ENCODE measurements at regions not wholly inside any gene's neighbourhood (a gene's known extent, or its start where the extent isn't known, plus 50 kb on each side); places are given as distances from the start of the nearest gene placed in this dataset.
"Not testable (repeated sequence)": the region's sequence is repeated elsewhere in the genome, so short reads cannot be mapped to it uniquely, and the experiment has no call there.

DNA sequence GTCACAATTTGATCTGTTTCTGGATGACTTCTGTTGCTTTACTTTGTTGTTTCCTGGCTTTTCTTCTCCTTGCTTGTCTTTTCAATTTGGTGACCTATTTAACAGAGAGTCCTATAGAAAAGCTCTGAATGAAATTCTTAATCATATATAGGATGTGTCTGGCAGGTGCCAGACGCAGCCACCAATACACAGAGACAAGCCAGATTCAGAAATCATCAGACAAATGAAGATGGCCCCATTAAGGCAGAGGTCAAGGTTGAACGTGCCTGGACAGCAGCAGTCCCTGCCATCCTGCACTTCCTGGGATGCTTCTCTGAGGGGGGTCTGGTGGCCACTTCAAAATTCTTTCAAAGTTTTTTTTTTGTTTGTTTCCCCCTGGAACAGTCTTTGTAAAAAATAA is 846.7 kb upstream of the COBL start:
- Histone ChIP-seq H3K9me3 (no peaks in the 10 kb centered on the region), H3K27me3 (no peaks in the 10 kb centered on the region), H3K4me3 (no peak overlapping the region), H3K27ac (no peak overlapping the region), H3K4me1 (no peaks in the 10 kb centered on the region), H3K36me3 (no peaks in the 10 kb centered on the region)
- WGBS, 5 donors, result 56 to 92% (median 75%) methylated on average over 2 of the region's 2 CpGs
- TF ChIP-seq EP300 (IDR thresholded peaks at IDR 0.05) (no peak), POLR2A (IDR thresholded peaks at IDR 0.05) (no peak), POLR2AphosphoS5 (IDR thresholded peaks at IDR 0.05) (no peak)
- TF ChIP-seq, protein P1, sequence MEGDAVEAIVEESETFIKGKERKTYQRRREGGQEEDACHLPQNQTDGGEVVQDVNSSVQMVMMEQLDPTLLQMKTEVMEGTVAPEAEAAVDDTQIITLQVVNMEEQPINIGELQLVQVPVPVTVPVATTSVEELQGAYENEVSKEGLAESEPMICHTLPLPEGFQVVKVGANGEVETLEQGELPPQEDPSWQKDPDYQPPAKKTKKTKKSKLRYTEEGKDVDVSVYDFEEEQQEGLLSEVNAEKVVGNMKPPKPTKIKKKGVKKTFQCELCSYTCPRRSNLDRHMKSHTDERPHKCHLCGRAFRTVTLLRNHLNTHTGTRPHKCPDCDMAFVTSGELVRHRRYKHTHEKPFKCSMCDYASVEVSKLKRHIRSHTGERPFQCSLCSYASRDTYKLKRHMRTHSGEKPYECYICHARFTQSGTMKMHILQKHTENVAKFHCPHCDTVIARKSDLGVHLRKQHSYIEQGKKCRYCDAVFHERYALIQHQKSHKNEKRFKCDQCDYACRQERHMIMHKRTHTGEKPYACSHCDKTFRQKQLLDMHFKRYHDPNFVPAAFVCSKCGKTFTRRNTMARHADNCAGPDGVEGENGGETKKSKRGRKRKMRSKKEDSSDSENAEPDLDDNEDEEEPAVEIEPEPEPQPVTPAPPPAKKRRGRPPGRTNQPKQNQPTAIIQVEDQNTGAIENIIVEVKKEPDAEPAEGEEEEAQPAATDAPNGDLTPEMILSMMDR (IDR thresholded peaks at IDR 0.05), result no peak
- DNase-seq, result no peak
- intact Hi-C loops (cut with DNase I; ENCODE audit: low total_unique reads), result no loop called here

GRCh38 chr7:52161483-52161882 is 844.9 kb upstream of the COBL start:
- no peaks in the 10 kb centered on the region for H3K4me1 ChIP-seq
- no peaks in the 10 kb centered on the region for H3K27me3 ChIP-seq
- no peaks in the 10 kb centered on the region for H3K36me3 ChIP-seq
- intact Hi-C loops (cut with DNase I; ENCODE audit: low total_unique reads), result no loop called here
- H3K4me3 ChIP-seq, result no peak overlapping the region
- TF ChIP-seq POLR2A (IDR thresholded peaks at IDR 0.05) (no peak), POLR2AphosphoS5 (IDR thresholded peaks at IDR 0.05) (no peak), EP300 (IDR thresholded peaks at IDR 0.05) (no peak)
- TF ChIP-seq, protein P1 (IDR thresholded peaks at IDR 0.05), result no peak
- H3K27ac ChIP-seq, result no peak overlapping the region
- no peaks in the 10 kb centered on the region for H3K9me3 ChIP-seq
- no peak for DNase-seq

DNA sequence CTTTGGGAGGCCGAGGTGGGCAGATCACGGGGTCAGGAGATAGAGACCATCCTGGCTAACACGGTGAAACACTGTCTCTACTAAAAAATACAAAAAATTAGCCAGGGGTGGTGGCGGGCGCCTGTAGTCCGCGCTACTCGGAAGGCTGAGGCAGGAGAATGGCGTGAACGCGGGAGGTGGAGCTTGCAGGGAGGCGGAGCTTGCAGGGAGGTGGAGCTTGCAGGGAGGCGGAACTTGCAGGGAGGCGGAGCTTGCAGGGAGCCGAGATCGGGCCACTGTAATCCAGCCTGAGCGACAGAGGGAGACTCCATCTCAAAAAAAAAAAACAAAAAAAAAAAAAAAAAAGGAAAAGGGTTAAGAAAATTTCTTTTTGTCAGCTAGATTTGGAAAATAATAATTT is 842.8 kb upstream of the COBL start:
- H3K4me1 ChIP-seq; H3K27me3 ChIP-seq; H3K27ac ChIP-seq; H3K4me3 ChIP-seq; DNase-seq; H3K36me3 ChIP-seq; H3K9me3 ChIP-seq; intact Hi-C loops (cut with DNase I; ENCODE audit: low total_unique reads): not testable (repeated sequence)
- WGBS, 5 donors, result 94 to 98% (median 96%) methylated on average over 17 of the region's 17 CpGs

DNA sequence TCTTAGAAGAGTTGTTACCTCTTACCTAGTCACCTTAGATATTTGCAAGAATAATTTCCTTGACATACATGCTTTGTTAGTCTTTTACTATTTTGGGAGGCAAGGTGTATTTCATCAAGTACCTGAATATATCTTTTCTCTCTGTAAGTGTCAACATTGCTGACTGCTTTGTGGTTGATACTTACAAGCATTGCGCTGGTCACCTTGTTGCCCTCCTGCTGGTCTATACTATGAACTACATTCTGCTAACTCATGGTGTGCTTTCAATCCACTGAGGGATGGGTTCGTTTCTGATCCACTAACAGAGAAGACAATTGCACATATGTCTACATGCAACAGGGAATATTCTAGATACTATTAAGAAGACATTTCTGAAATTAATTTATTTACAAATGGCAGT is 837.8 kb upstream of the COBL start:
- Histone ChIP-seq H3K9me3 (no peaks in the 10 kb centered on the region), H3K27me3 (no peaks in the 10 kb centered on the region), H3K36me3 (no peaks in the 10 kb centered on the region), H3K4me1 (no peaks in the 10 kb centered on the region), H3K4me3 (no peak overlapping the region), H3K27ac (no peak overlapping the region)
- no peak for TF ChIP-seq POLR2AphosphoS5 (IDR thresholded peaks at IDR 0.05)
- TF ChIP-seq EP300 (IDR thresholded peaks at IDR 0.05), result no peak
- TF ChIP-seq POLR2A (IDR thresholded peaks at IDR 0.05), result no peak
- TF ChIP-seq, protein P1 (IDR thresholded peaks at IDR 0.05), result no peak
- intact Hi-C loops (cut with DNase I; ENCODE audit: low total_unique reads), result no loop called here
- DNase-seq, result no peak
- WGBS, 5 donors, result 74 to 93% (median 81%) methylated on average over 2 of the region's 2 CpGs

- H3K27ac ChIP-seq, result no peak overlapping the region
- H3K4me1 ChIP-seq, result peaks cover 0 to 9% (median 0%) of the 10 kb centered on the region in 4 donors
- no peak for DNase-seq
- no peaks in the 10 kb centered on the region for H3K9me3 ChIP-seq
- 58 to 68% (median 60%) methylated on average over 1 of the region's 1 CpG for WGBS, 5 donors
- intact Hi-C loops (cut with DNase I; ENCODE audit: low total_unique reads), result no loop called here
- no peaks in the 10 kb centered on the region for H3K36me3 ChIP-seq
- TF ChIP-seq POLR2A (IDR thresholded peaks at IDR 0.05) (no peak), EP300 (IDR thresholded peaks at IDR 0.05) (no peak), POLR2AphosphoS5 (IDR thresholded peaks at IDR 0.05) (no peak)
- TF ChIP-seq, protein P1 (IDR thresholded peaks at IDR 0.05), result no peak
- H3K4me3 ChIP-seq, result no peak overlapping the region
- H3K27me3 ChIP-seq, result no peaks in the 10 kb centered on the region
These were observed 835.0 kb upstream of the COBL start for GRCh38 chr7:52151559-52151958.
